Inferior parietal cortex (tissue), 1 donor: ENCODE measurements at regions not wholly inside any gene's neighbourhood (a gene's known extent, or its start where the extent isn't known, plus 50 kb on each side); places are given as distances from the start of the nearest gene placed in this dataset.
"Not testable (repeated sequence)": the region's sequence is repeated elsewhere in the genome, so short reads cannot be mapped to it uniquely, and the experiment has no call there.

Source experiments
- DNase-seq: peaks from one replicate; pipeline ENCODE4 v3.0.0-alpha.2; 2016; ENCODE audit errors: extremely low spot score

- no peak for DNase-seq
These were observed 77.0 kb upstream of the GRK3 start for GRCh38 chr22:25487508-25487907.

GRCh38 chr22:25488244-25489020, 76.0 kb upstream of the GRK3 start:
- no peak for DNase-seq

- no peak for DNase-seq
These were observed 74.5 kb upstream of the GRK3 start for GRCh38 chr22:25489947-25490346.

GRCh38 chr22:25490896-25491295, 73.6 kb upstream of the GRK3 start:
- no peak for DNase-seq

- DNase-seq = no peak
These were observed 72.3 kb upstream of the GRK3 start for GRCh38 chr22:25492162-25492561.

GRCh38 chr22:25492841-25493734, 71.4 kb upstream of the GRK3 start:
- peak; percentile 59 for DNase-seq

- DNase-seq = peak; percentile 50
These were observed 70.7 kb upstream of the GRK3 start for GRCh38 chr22:25493794-25494193.

GRCh38 chr22:25494774-25495173, 69.7 kb upstream of the GRK3 start:
- no peak for DNase-seq

GRCh38 chr22:25495285-25495684, 69.2 kb upstream of the GRK3 start:
- no peak for DNase-seq

- DNase-seq = no peak
These were observed 67.9 kb upstream of the GRK3 start for GRCh38 chr22:25496396-25497064.

- DNase-seq = no peak
These were observed 67.3 kb upstream of the GRK3 start for GRCh38 chr22:25497181-25497641.

- DNase-seq = no peak
These were observed 66.8 kb upstream of the GRK3 start for GRCh38 chr22:25497716-25498115.

GRCh38 chr22:25500671-25501070, 63.8 kb upstream of the GRK3 start:
- not testable (repeated sequence) for DNase-seq

- not testable (repeated sequence) for DNase-seq
These were observed 60.5 kb upstream of the GRK3 start for GRCh38 chr22:25504017-25504416.

- no peak for DNase-seq
These were observed 56.3 kb upstream of the GRK3 start for GRCh38 chr22:25508161-25508560.

- DNase-seq = no peak
These were observed 55.6 kb upstream of the GRK3 start for GRCh38 chr22:25508761-25509321.

- DNase-seq = no peak
These were observed 55.1 kb upstream of the GRK3 start for GRCh38 chr22:25509374-25509791.

- DNase-seq = no peak
These were observed 53.6 kb upstream of the GRK3 start for GRCh38 chr22:25510876-25511275.

- no peak for DNase-seq
These were observed 52.8 kb upstream of the GRK3 start for GRCh38 chr22:25511725-25512124.

- no peak for DNase-seq
These were observed 49.9 kb upstream of the GRK3 start for GRCh38 chr22:25514436-25515180.
